Endothelial cell of umbilical vein (primary cell): ENCODE measurements at regions not wholly inside any gene's neighbourhood (a gene's known extent, or its start where the extent isn't known, plus 50 kb on each side); places are given as distances from the start of the nearest gene placed in this dataset.

ENCODE experiments used
- BruUV-seq: library from RNA; stranded (reverse); fragments of 400-500 nt; replicated peaks from 2 replicates; lab custom pipeline; 2021; lab: Mats Ljungman, UMichigan
- CTCF ChIA-PET: fragments of 300-600, 350-600 bp; sonication (Branson Sonifier 250); formaldehyde crosslinking; loops from one replicate; lab custom pipeline; 2021; ENCODE audit warnings: antibody characterized with exemption, inconsistent platforms; lab: Charles Lee
- POLR2A ChIA-PET: fragments of 300-600, 350-600 bp; sonication (Branson Sonifier 250); formaldehyde crosslinking; loops from one replicate; lab custom pipeline; 2021; ENCODE audit warnings: antibody characterized with exemption, inconsistent platforms; lab: Charles Lee
- DNase-seq: peaks from one replicate; pipeline ENCODE4 v3.0.0-alpha.2; 2011; ENCODE audit warnings: low read depth, low spot score
- FAIRE-seq: peaks from 2 replicates; lab custom pipeline; 2011; peaks lifted over from hg19 to GRCh38; lab: Jason Lieb, UNC
- H2AFZ ChIP-seq: 2 replicates; pipeline ENCODE4 v1.6.0; 2012; ENCODE audit warnings: low read depth, low read length, control low read depth, inconsistent platforms
- H3K27ac ChIP-seq: 2 replicates; pipeline ENCODE4 v1.5.1; 2011; ENCODE audit warnings: low read depth, mild to moderate bottlenecking, control low read depth, low read length, moderate library complexity; ENCODE audit not compliant: insufficient read depth
- H3K27me3 ChIP-seq, 2 experiments: 2 replicates each; pipeline versions ENCODE4 v1.6.0 to v1.6.1; 2011; ENCODE audit warnings: low read length in 2 of 2, mixed read lengths in 1 of 2; ENCODE audit not compliant: control insufficient read depth in 2 of 2, insufficient read depth in 2 of 2
- H3K36me3 ChIP-seq, 2 experiments: 2 replicates in 1 of 2; 3 replicates in 1 of 2; pipeline ENCODE4 v1.5.1; 2011; ENCODE audit warnings: low read length in 2 of 2, mild to moderate bottlenecking in 1 of 2, moderate library complexity in 1 of 2; ENCODE audit not compliant: control insufficient read depth in 2 of 2, insufficient read depth in 2 of 2; ENCODE audit errors: extremely low read depth in 1 of 2
- H3K4me1 ChIP-seq: 3 replicates; pipeline ENCODE4 v1.5.1; 2011; ENCODE audit warnings: mild to moderate bottlenecking, low read length; ENCODE audit not compliant: control insufficient read depth, insufficient read depth; ENCODE audit errors: extremely low read depth
- H3K4me2 ChIP-seq: 2 replicates; pipeline ENCODE4 v1.6.1; 2011; ENCODE audit warnings: low read length, control low read depth, mixed read lengths; ENCODE audit not compliant: insufficient read depth
- H3K4me3 ChIP-seq, 3 experiments: fragments of 200-600 bp in 1 of 3; sonication (generic), shearing (Covaris generic) in 1 of 3; replicated peaks in 1 of 3; 2 replicates each; pipeline ENCODE4 v1.5.1; 2011 to 2016; ENCODE audit warnings: control low read depth in 3 of 3, low read length in 3 of 3, mild to moderate bottlenecking in 2 of 3, inconsistent platforms in 1 of 3, low read depth in 1 of 3, moderate library complexity in 1 of 3; ENCODE audit not compliant: insufficient read depth in 1 of 3
- H3K79me2 ChIP-seq: 2 replicates; pipeline ENCODE4 v1.6.0; 2012; ENCODE audit warnings: low read length, inconsistent platforms; ENCODE audit not compliant: control insufficient read depth, insufficient read depth
- H3K9ac ChIP-seq: replicated peaks from 2 replicates; pipeline ENCODE3; 2011; ENCODE audit warnings: low read length, control low read depth; ENCODE audit not compliant: insufficient read depth; ENCODE audit errors: extremely low read depth
- H3K9me1 ChIP-seq: replicated peaks from 3 replicates; pipeline ENCODE4 v1.6.0; 2011; ENCODE audit warnings: mild to moderate bottlenecking, low read length; ENCODE audit not compliant: control insufficient read depth, insufficient read depth; ENCODE audit errors: extremely low read depth
- H3K9me3 ChIP-seq: replicated peaks from 2 replicates; pipeline ENCODE4 v1.5.1; 2012; ENCODE audit warnings: low read length, inconsistent platforms; ENCODE audit not compliant: control insufficient read depth, insufficient read depth
- H4K20me1 ChIP-seq: replicated peaks from 2 replicates; pipeline ENCODE3; 2011; ENCODE audit warnings: mild to moderate bottlenecking, low read length; ENCODE audit not compliant: control insufficient read depth, insufficient read depth; ENCODE audit errors: extremely low read depth
- CTCF ChIP-seq, 2 donors: IDR thresholded peaks; 1 replicate in 1 of 2; 2 replicates in 1 of 2; pipeline ENCODE4 v1.5.1; 2011; ENCODE audit warnings: low read length in 2 of 2, mild to moderate bottlenecking in 2 of 2, moderate library complexity in 2 of 2, control low read depth in 1 of 2, inconsistent platforms in 1 of 2, low read depth in 1 of 2; ENCODE audit not compliant: insufficient read depth in 1 of 2; ENCODE audit errors: extremely low read depth in 1 of 2
- EZH2 ChIP-seq: IDR thresholded peaks from 2 replicates; pipeline ENCODE4 v1.6.1; 2012; ENCODE audit warnings: borderline replicate concordance, low read depth, mild to moderate bottlenecking, moderate library complexity, low read length, inconsistent platforms; ENCODE audit not compliant: severe bottlenecking
- FOS ChIP-seq: IDR thresholded peaks from 2 replicates; pipeline ENCODE4 v1.6.1; 2011; ENCODE audit warnings: mild to moderate bottlenecking, low read length, moderate library complexity, borderline replicate concordance; ENCODE audit not compliant: insufficient read depth
- GATA2 ChIP-seq: IDR thresholded peaks from 2 replicates; pipeline ENCODE4 v1.7.0; 2011; ENCODE audit warnings: low read depth, mild to moderate bottlenecking, moderate library complexity, mixed read lengths, low read length; ENCODE audit not compliant: insufficient read length, insufficient read depth
- JUN ChIP-seq: IDR thresholded peaks from 2 replicates; pipeline ENCODE4 v1.6.1; 2011; ENCODE audit warnings: borderline replicate concordance, low read depth; ENCODE audit not compliant: insufficient read length, insufficient read depth
- MAX ChIP-seq: IDR thresholded peaks from 2 replicates; pipeline ENCODE4 v1.6.1; 2011; ENCODE audit not compliant: insufficient read depth, insufficient read length
- MYC ChIP-seq: IDR thresholded peaks from one replicate; pipeline ENCODE4 v1.6.1; 2011; ENCODE audit warnings: mild to moderate bottlenecking, low read depth, low read length
- POLR2A ChIP-seq: IDR thresholded peaks from 2 replicates; pipeline ENCODE4 v1.6.1; 2012; ENCODE audit warnings: low read depth, mild to moderate bottlenecking, control low read depth, low read length
- POLR2AphosphoS5 ChIP-seq: IDR thresholded peaks from 2 replicates; pipeline ENCODE4 v1.6.1; 2012; ENCODE audit warnings: low read depth, mild to moderate bottlenecking, control low read depth, low read length, moderate library complexity; ENCODE audit not compliant: insufficient read depth
- dilution Hi-C: fragments of 300-500 bp; cut with MboI; formaldehyde crosslinking; loops from one replicate; pipeline ENCODE4 v1.15.0; 2019; ENCODE audit warnings: low sequenced_read_pairs; ENCODE audit not compliant: extremely low pct_ligation_motif_present
- intact Hi-C: fragments of 100-400 bp; cut with micrococcal nuclease; formaldehyde crosslinking; loops from one replicate; pipeline ENCODE4 v1.10.0; 2022

GRCh38 chrX:99142745-99143144 is 1267.3 kb downstream of the PCDH19 start:
- Histone ChIP-seq H3K4me2 (no peak overlapping the region), H3K27ac (no peak overlapping the region), H2AFZ (no peak overlapping the region), H3K9ac (no peak overlapping the region), H3K36me3 (no peaks in the 10 kb centered on the region), H4K20me1 (no peaks in the 10 kb centered on the region), H3K9me3 (no peaks in the 10 kb centered on the region), H3K27me3 (no peaks in the 10 kb centered on the region), H3K4me3 (no peak overlapping the region), H3K4me1 (peaks cover 2% of the 10 kb centered on the region), H3K79me2 (no peaks in the 10 kb centered on the region), H3K9me1 (no peaks in the 10 kb centered on the region)
- intact Hi-C loops (no loop called here), dilution Hi-C loops (no loop called here)
- BruUV-seq = no TSS peak
- FAIRE-seq = no peak
- TF ChIP-seq FOS (no peak), JUN (no peak), EZH2 (no peak), MYC (no peak), CTCF (IDR thresholded peaks at IDR 0.05; ENCODE audit: extremely low read depth in 1 of 2, insufficient read depth in 1 of 2, low read depth in 1 of 2, low read length in 2 of 2) (no peak), MAX (no peak), POLR2A (no peak), POLR2AphosphoS5 (no peak), GATA2 (no peak)
- no peak for DNase-seq
- ChIA-PET POLR2A (no interaction called here), CTCF (no interaction called here)
